ENCODE measurements at regions not wholly inside any gene's neighbourhood (a gene's known extent, or its start where the extent isn't known, plus 50 kb on each side); places are given as distances from the start of the nearest gene placed in this dataset.

GRCh38 chr2:172227719-172228118, 125.0 kb upstream of the DLX2 start:
- TF ChIP-seq CTCF (IDR thresholded peaks at IDR 0.05; ENCODE audit: poor library complexity) (no peak), EZH2 (IDR thresholded peaks at IDR 0.05; ENCODE audit: borderline replicate concordance) (no peak), EZH2phosphoT487 (IDR thresholded peaks at IDR 0.05; ENCODE audit: low read depth, severe bottlenecking, unreplicated experiment) (no peak)
